SK-N-SH treated with all-trans-retinoic acid at 6 μM for 48 hours (cell line): ENCODE measurements at regions not wholly inside any gene's neighbourhood (a gene's known extent, or its start where the extent isn't known, plus 50 kb on each side); places are given as distances from the start of the nearest gene placed in this dataset.

Experiments
- ATAC-seq: fragments of 200-7000 bp; cut with Tn5 transposase; 3 replicates; pipeline ENCODE4 v1.9.1; 2020; ENCODE audit warnings: mild to moderate bottlenecking, moderate library complexity
- ARNTL ChIP-seq: fragments of 450-650 bp; formaldehyde crosslinking; IDR thresholded peaks from 2 replicates; pipeline ENCODE4 v1.5.0; 2020; ENCODE audit warnings: low read depth, mild to moderate bottlenecking, moderate library complexity, borderline replicate concordance
- CREB5 ChIP-seq: fragments of 250-450 bp; sonication (Bioruptor Pico); IDR thresholded peaks from 2 replicates; pipeline ENCODE4 v1.5.1; 2020; ENCODE audit warnings: low read depth, mild to moderate bottlenecking, moderate library complexity
- CSDC2 ChIP-seq: fragments of 250-450 bp; sonication (Bioruptor Pico); IDR thresholded peaks from 2 replicates; pipeline ENCODE4 v1.5.0; 2020; ENCODE audit warnings: mild to moderate bottlenecking, moderate library complexity
- ESRRG ChIP-seq: fragments of 250-450 bp; sonication (Bioruptor Pico); IDR thresholded peaks from 2 replicates; pipeline ENCODE4 v1.6.1; 2021; ENCODE audit warnings: mild to moderate bottlenecking
- GLIS3 ChIP-seq: fragments of 250-450 bp; sonication (Bioruptor Pico); IDR thresholded peaks from 2 replicates; pipeline ENCODE4 v1.5.0; 2020; ENCODE audit warnings: mild to moderate bottlenecking, moderate library complexity
- ISL1 ChIP-seq: fragments of 250-450 bp; sonication (Bioruptor Pico); IDR thresholded peaks from 2 replicates; pipeline ENCODE4 v2.1.2; 2022; ENCODE audit warnings: mild to moderate bottlenecking, moderate library complexity
- OSR1 ChIP-seq: fragments of 250-450 bp; sonication (Bioruptor Pico); IDR thresholded peaks from 2 replicates; pipeline ENCODE4 v1.8.0; 2022; ENCODE audit warnings: moderate library complexity, mild to moderate bottlenecking, inconsistent platforms
- RARB ChIP-seq: fragments of 250-450 bp; sonication (Bioruptor Pico); IDR thresholded peaks from 2 replicates; pipeline ENCODE4 v1.8.0; 2021; ENCODE audit warnings: mild to moderate bottlenecking, moderate library complexity
- SNAI2 ChIP-seq: fragments of 250-450 bp; sonication (Bioruptor Pico); IDR thresholded peaks from 2 replicates; pipeline ENCODE4 v1.5.0; 2020; ENCODE audit warnings: mild to moderate bottlenecking, moderate library complexity
- TCF4 ChIP-seq: fragments of 250-450 bp; sonication (Bioruptor Pico); IDR thresholded peaks from 2 replicates; pipeline ENCODE4 v1.8.0; 2021; ENCODE audit warnings: mild to moderate bottlenecking, moderate library complexity, borderline replicate concordance
- TOX ChIP-seq: fragments of 250-450 bp; sonication (Bioruptor Pico); IDR thresholded peaks from 2 replicates; pipeline ENCODE4 v1.8.0; 2021; ENCODE audit warnings: mild to moderate bottlenecking, moderate library complexity, borderline replicate concordance
- TSHZ2 ChIP-seq: fragments of 250-450 bp; sonication (Bioruptor Pico); IDR thresholded peaks from 2 replicates; pipeline ENCODE4 v1.5.0; 2020; ENCODE audit warnings: mild to moderate bottlenecking, moderate library complexity
- ZC3H10 ChIP-seq: fragments of 250-450 bp; sonication (Bioruptor Pico); IDR thresholded peaks from 2 replicates; pipeline ENCODE4 v1.5.1; 2021; ENCODE audit warnings: mild to moderate bottlenecking, moderate library complexity
- ZFP3 ChIP-seq: fragments of 250-450 bp; sonication (Bioruptor Pico); IDR thresholded peaks from 2 replicates; pipeline ENCODE4 v1.5.0; 2020; ENCODE audit warnings: mild to moderate bottlenecking, moderate library complexity
- ZFP30 ChIP-seq: fragments of 450-650 bp; formaldehyde crosslinking; IDR thresholded peaks from 2 replicates; pipeline ENCODE4 v1.5.0; 2022; ENCODE audit warnings: mild to moderate bottlenecking, moderate library complexity
- ZNF565 ChIP-seq: fragments of 450-650 bp; formaldehyde crosslinking; conservative IDR thresholded peaks from 2 replicates; pipeline ENCODE4 v1.5.0; 2020; ENCODE audit warnings: low read depth, mild to moderate bottlenecking, moderate library complexity
- ZNF70 ChIP-seq: fragments of 450-650 bp; formaldehyde crosslinking; IDR thresholded peaks from 2 replicates; pipeline ENCODE4 v1.5.0; 2020; ENCODE audit warnings: mild to moderate bottlenecking, moderate library complexity
- ZNF8 ChIP-seq: fragments of 450-650 bp; formaldehyde crosslinking; IDR thresholded peaks from 2 replicates; pipeline ENCODE4 v1.5.0; 2020; ENCODE audit warnings: mild to moderate bottlenecking, moderate library complexity
- TF ChIP-seq, protein P1 (sequence below): fragments of 250-450 bp; sonication (Bioruptor Pico); IDR thresholded peaks from 2 replicates; pipeline ENCODE4 v1.8.0; 2020; ENCODE audit warnings: mild to moderate bottlenecking, moderate library complexity, borderline replicate concordance
- TF ChIP-seq, protein P2 (sequence below): fragments of 250-450 bp; sonication (Bioruptor Pico); IDR thresholded peaks from 2 replicates; pipeline ENCODE4 v1.5.1; 2021; ENCODE audit warnings: mild to moderate bottlenecking, moderate library complexity

GRCh38 chr4:14049946-14050345 is 422.4 kb upstream of the BOD1L1 start:
- no peak for ATAC-seq

GRCh38 chr4:14053291-14053690 is 425.8 kb upstream of the BOD1L1 start:
- no peak for ATAC-seq
- TF ChIP-seq ZFP3 (CRISPR knock-in tag) (no peak), TSHZ2 (CRISPR knock-in tag) (no peak), GLIS3 (CRISPR knock-in tag) (no peak), CSDC2 (CRISPR knock-in tag) (no peak), ZNF565 (CRISPR knock-in tag) (no peak), SNAI2 (CRISPR knock-in tag) (no peak), ZFP30 (CRISPR knock-in tag) (no peak), OSR1 (CRISPR knock-in tag) (no peak)
- TF ChIP-seq, protein P1, sequence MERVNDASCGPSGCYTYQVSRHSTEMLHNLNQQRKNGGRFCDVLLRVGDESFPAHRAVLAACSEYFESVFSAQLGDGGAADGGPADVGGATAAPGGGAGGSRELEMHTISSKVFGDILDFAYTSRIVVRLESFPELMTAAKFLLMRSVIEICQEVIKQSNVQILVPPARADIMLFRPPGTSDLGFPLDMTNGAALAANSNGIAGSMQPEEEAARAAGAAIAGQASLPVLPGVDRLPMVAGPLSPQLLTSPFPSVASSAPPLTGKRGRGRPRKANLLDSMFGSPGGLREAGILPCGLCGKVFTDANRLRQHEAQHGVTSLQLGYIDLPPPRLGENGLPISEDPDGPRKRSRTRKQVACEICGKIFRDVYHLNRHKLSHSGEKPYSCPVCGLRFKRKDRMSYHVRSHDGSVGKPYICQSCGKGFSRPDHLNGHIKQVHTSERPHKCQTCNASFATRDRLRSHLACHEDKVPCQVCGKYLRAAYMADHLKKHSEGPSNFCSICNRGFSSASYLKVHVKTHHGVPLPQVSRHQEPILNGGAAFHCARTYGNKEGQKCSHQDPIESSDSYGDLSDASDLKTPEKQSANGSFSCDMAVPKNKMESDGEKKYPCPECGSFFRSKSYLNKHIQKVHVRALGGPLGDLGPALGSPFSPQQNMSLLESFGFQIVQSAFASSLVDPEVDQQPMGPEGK (CRISPR knock-in tag), result no peak

More at GRCh38 chr4:14049946-14050345, 422.4 kb upstream of the BOD1L1 start:
- no peak for TF ChIP-seq ZNF565 (CRISPR knock-in tag)

- no peak for ATAC-seq
- TF ChIP-seq ZNF70 (CRISPR knock-in tag) (no peak), ISL1 (no peak), CREB5 (no peak), ZNF8 (CRISPR knock-in tag) (no peak), CSDC2 (CRISPR knock-in tag) (no peak), ESRRG (no peak), ZC3H10 (CRISPR knock-in tag) (no peak), TSHZ2 (CRISPR knock-in tag) (no peak), ARNTL (CRISPR knock-in tag) (no peak), ZFP30 (CRISPR knock-in tag) (no peak), SNAI2 (CRISPR knock-in tag) (no peak), TCF4 (no peak), RARB (no peak), TOX (CRISPR knock-in tag) (no peak)
- TF ChIP-seq, protein P2, sequence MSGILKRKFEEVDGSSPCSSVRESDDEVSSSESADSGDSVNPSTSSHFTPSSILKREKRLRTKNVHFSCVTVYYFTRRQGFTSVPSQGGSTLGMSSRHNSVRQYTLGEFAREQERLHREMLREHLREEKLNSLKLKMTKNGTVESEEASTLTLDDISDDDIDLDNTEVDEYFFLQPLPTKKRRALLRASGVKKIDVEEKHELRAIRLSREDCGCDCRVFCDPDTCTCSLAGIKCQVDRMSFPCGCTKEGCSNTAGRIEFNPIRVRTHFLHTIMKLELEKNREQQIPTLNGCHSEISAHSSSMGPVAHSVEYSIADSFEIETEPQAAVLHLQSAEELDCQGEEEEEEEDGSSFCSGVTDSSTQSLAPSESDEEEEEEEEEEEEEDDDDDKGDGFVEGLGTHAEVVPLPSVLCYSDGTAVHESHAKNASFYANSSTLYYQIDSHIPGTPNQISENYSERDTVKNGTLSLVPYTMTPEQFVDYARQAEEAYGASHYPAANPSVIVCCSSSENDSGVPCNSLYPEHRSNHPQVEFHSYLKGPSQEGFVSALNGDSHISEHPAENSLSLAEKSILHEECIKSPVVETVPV, result no peak
- TF ChIP-seq, protein P1 (CRISPR knock-in tag), result no peak
Observed at GRCh38 chr4:14054391-14054790, 426.9 kb upstream of the BOD1L1 start.
